H9 (cell line): ENCODE measurements at regions not wholly inside any gene's neighbourhood (a gene's known extent, or its start where the extent isn't known, plus 50 kb on each side); places are given as distances from the start of the nearest gene placed in this dataset.

Experiments used
- DNase-seq: peaks from one replicate; pipeline ENCODE4 v3.0.0-alpha.2; 2017
- H2AFZ ChIP-seq: one replicate; pipeline ENCODE4 v1.6.1; 2013; ENCODE audit warnings: mild to moderate bottlenecking, low read length, control low read depth, moderate library complexity
- H2AK5ac ChIP-seq: 2 replicates; pipeline ENCODE4 v1.6.1; 2013; ENCODE audit warnings: low read length, control low read depth, mixed read lengths; ENCODE audit not compliant: insufficient read length
- H2BK120ac ChIP-seq: one replicate; pipeline ENCODE4 v1.6.1; 2013; ENCODE audit warnings: low read depth, mild to moderate bottlenecking, low read length, control low read depth, inconsistent platforms; ENCODE audit not compliant: poor library complexity, severe bottlenecking
- H2BK12ac ChIP-seq: 2 replicates; pipeline ENCODE4 v1.6.1; 2013; ENCODE audit warnings: low read length, control low read depth, mixed read lengths, low read depth; ENCODE audit not compliant: insufficient read length
- H2BK15ac ChIP-seq: 2 replicates; pipeline ENCODE4 v1.6.1; 2013; ENCODE audit warnings: low read depth, low read length, control low read depth
- H2BK20ac ChIP-seq: one replicate; pipeline ENCODE4 v1.6.1; 2013; ENCODE audit warnings: low read depth, mild to moderate bottlenecking, low read length, control low read depth, inconsistent platforms; ENCODE audit not compliant: poor library complexity, severe bottlenecking
- H2BK5ac ChIP-seq: 2 replicates; pipeline ENCODE4 v1.6.1; 2013; ENCODE audit warnings: low read length, control low read depth, mixed read lengths; ENCODE audit not compliant: insufficient read length
- H3K14ac ChIP-seq: 2 replicates; pipeline ENCODE4 v1.6.1; 2013; ENCODE audit warnings: low read length, control low read depth; ENCODE audit not compliant: insufficient read depth
- H3K18ac ChIP-seq: 2 replicates; pipeline ENCODE4 v1.6.1; 2013; ENCODE audit warnings: low read depth, mild to moderate bottlenecking, mixed read lengths, low read length, control low read depth; ENCODE audit not compliant: insufficient read length
- H3K23ac ChIP-seq: 2 replicates; pipeline ENCODE4 v1.6.1; 2013; ENCODE audit warnings: low read length, control low read depth, mixed read lengths, low read depth; ENCODE audit not compliant: insufficient read length
- H3K23me2 ChIP-seq: 2 replicates; pipeline ENCODE4 v1.6.1; 2013; ENCODE audit warnings: low read depth, mild to moderate bottlenecking, mixed read lengths, low read length, control low read depth; ENCODE audit not compliant: insufficient read length, poor library complexity, severe bottlenecking
- H3K27ac ChIP-seq: 2 replicates; pipeline ENCODE4 v1.5.1; 2013; ENCODE audit warnings: low read length, control low read depth, mixed read lengths, low read depth; ENCODE audit not compliant: insufficient read length
- H3K27me3 ChIP-seq: 2 replicates; pipeline ENCODE4 v1.6.1; 2013; ENCODE audit warnings: low read length, control low read depth, inconsistent platforms; ENCODE audit not compliant: insufficient read depth
- H3K4ac ChIP-seq: 2 replicates; pipeline ENCODE4 v1.6.1; 2013; ENCODE audit warnings: low read depth, mild to moderate bottlenecking, control low read depth, inconsistent platforms, low read length, moderate library complexity
- H3K4me1 ChIP-seq: 2 replicates; pipeline ENCODE4 v1.6.1; 2013; ENCODE audit warnings: low read length, control low read depth, inconsistent platforms; ENCODE audit not compliant: insufficient read depth
- H3K4me2 ChIP-seq: 2 replicates; pipeline ENCODE4 v1.6.1; 2013; ENCODE audit warnings: low read length, control low read depth, mixed read lengths; ENCODE audit not compliant: insufficient read length, insufficient read depth
- H3K56ac ChIP-seq: 2 replicates; pipeline ENCODE4 v1.6.1; 2013; ENCODE audit warnings: low read depth, mild to moderate bottlenecking, mixed read lengths, low read length, control low read depth; ENCODE audit not compliant: insufficient read length
- H3K79me1 ChIP-seq: 2 replicates; pipeline ENCODE4 v1.6.1; 2013; ENCODE audit warnings: low read depth, mild to moderate bottlenecking, moderate library complexity, low read length, control low read depth, inconsistent platforms; ENCODE audit not compliant: insufficient read depth, poor library complexity, severe bottlenecking
- H3K79me2 ChIP-seq: 2 replicates; pipeline ENCODE4 v1.6.1; 2013; ENCODE audit warnings: low read length, control low read depth, inconsistent platforms; ENCODE audit not compliant: insufficient read depth
- H3K9ac ChIP-seq: 2 replicates; pipeline ENCODE4 v1.6.1; 2013; ENCODE audit warnings: low read length, control low read depth, mixed read lengths; ENCODE audit not compliant: insufficient read length; ENCODE audit errors: extremely low read depth
- H3K9me3 ChIP-seq: one replicate; pipeline ENCODE4 v1.6.1; 2013; ENCODE audit warnings: low read depth, low read length, inconsistent platforms; ENCODE audit not compliant: control insufficient read depth
- H3T11ph ChIP-seq: one replicate; pipeline ENCODE4 v1.6.1; 2013; ENCODE audit warnings: mild to moderate bottlenecking, low read length, control low read depth, inconsistent platforms
- H4K20me1 ChIP-seq: one replicate; pipeline ENCODE4 v1.6.1; 2013; ENCODE audit not compliant: control insufficient read depth, insufficient read length, insufficient read depth
- H4K5ac ChIP-seq: 2 replicates; pipeline ENCODE4 v1.6.1; 2013; ENCODE audit warnings: low read depth, mild to moderate bottlenecking, mixed read lengths, low read length, control low read depth; ENCODE audit not compliant: insufficient read length
- H4K8ac ChIP-seq: replicated peaks from 2 replicates; pipeline ENCODE4 v1.6.1; 2013; ENCODE audit warnings: low read length, control low read depth, mixed read lengths, low read depth; ENCODE audit not compliant: insufficient read length
- H4K91ac ChIP-seq: 2 replicates; pipeline ENCODE4 v1.6.1; 2013; ENCODE audit warnings: low read depth, mild to moderate bottlenecking, moderate library complexity, mixed read lengths, low read length, control low read depth; ENCODE audit not compliant: insufficient read length
- H3K27ac Mint-ChIP-seq, 3 experiments: 2 replicates in 2 of 3; 3 replicates in 1 of 3; pipeline ENCODE4 v1.8.0; 2020 to 2021; ENCODE audit warnings: mixed read lengths in 3 of 3, mild to moderate bottlenecking in 1 of 3, moderate library complexity in 1 of 3
- H3K27me3 Mint-ChIP-seq: 2 replicates; pipeline ENCODE4 v1.8.0; 2021; ENCODE audit warnings: low read depth, mild to moderate bottlenecking, moderate library complexity, mixed read lengths
- H3K36me3 Mint-ChIP-seq, 3 experiments: 2 replicates in 2 of 3; 3 replicates in 1 of 3; pipeline ENCODE4 v1.8.0; 2020 to 2021; ENCODE audit warnings: low read depth in 3 of 3, mixed read lengths in 3 of 3; ENCODE audit not compliant: insufficient read depth in 1 of 3
- H3K4me1 Mint-ChIP-seq, 2 experiments: 2 replicates each; pipeline ENCODE4 v1.8.0; 2020; ENCODE audit warnings: mixed read lengths in 2 of 2
- H3K4me3 Mint-ChIP-seq, 2 experiments: 2 replicates in 1 of 2; 3 replicates in 1 of 2; pipeline ENCODE4 v1.8.0; 2020 to 2021; ENCODE audit warnings: mild to moderate bottlenecking in 2 of 2, mixed read lengths in 2 of 2, moderate library complexity in 1 of 2
- H3K9me3 Mint-ChIP-seq, 2 experiments: 2 replicates in 1 of 2; 3 replicates in 1 of 2; pipeline ENCODE4 v1.8.0; 2020; ENCODE audit warnings: mild to moderate bottlenecking in 2 of 2, mixed read lengths in 2 of 2, moderate library complexity in 1 of 2
- CTCF ChIP-seq: fragments of 200-600 bp; sonication (generic); conservative IDR thresholded peaks from 3 replicates; pipeline ENCODE4 v1.8.0; 2021; ENCODE audit warnings: antibody characterized with exemption, mild to moderate bottlenecking
- WGBS: extraction: QIAGEN DNeasy Blood & Tissue Kit; methylation state at CpG from one replicate; pipeline ENCODE4 v1.1.7; 2013; ENCODE audit warnings: missing lambda C conversion rate, low lambda C conversion rate, mixed read lengths; ENCODE audit not compliant: insufficient read length; ENCODE audit errors: extremely low coverage; 5-methylcytosine and 5-hydroxymethylcytosine counted together

GRCh38 chr12:78695749-78696148 lies 168.8 kb upstream of the SYT1 start:
- H3K79me2 ChIP-seq, result no peaks in the 10 kb centered on the region

More at GRCh38 chr12:78695749-78696148, 168.8 kb upstream of the SYT1 start:
- no peak overlapping the region for H4K91ac ChIP-seq
- DNase-seq, result no peak
- H3K4me1 Mint-ChIP-seq, result no peaks in the 10 kb centered on the region
- H3K9ac ChIP-seq, result no peak overlapping the region
- no peak overlapping the region for H3K27ac ChIP-seq
- no peak overlapping the region for H3K23ac ChIP-seq
- no peak overlapping the region for H4K5ac ChIP-seq
- H2AFZ ChIP-seq, result no peak overlapping the region
- no peak overlapping the region for H3K27ac Mint-ChIP-seq
- no peak overlapping the region for H2BK12ac ChIP-seq
- H2BK20ac ChIP-seq, result no peak overlapping the region
- no peaks in the 10 kb centered on the region for H3K27me3 ChIP-seq
- H3K4ac ChIP-seq, result no peak overlapping the region
- H3T11ph ChIP-seq, result no peak overlapping the region
- H4K8ac ChIP-seq, result no peak overlapping the region
- no peaks in the 10 kb centered on the region for H3K9me3 ChIP-seq
- H3K23me2 ChIP-seq, result no peaks in the 10 kb centered on the region
- H3K4me2 ChIP-seq, result no peak overlapping the region
- H3K4me1 ChIP-seq, result no peaks in the 10 kb centered on the region
- H3K18ac ChIP-seq, result no peak overlapping the region
- no peak overlapping the region for H2AK5ac ChIP-seq
- no peaks in the 10 kb centered on the region for H4K20me1 ChIP-seq
- H2BK15ac ChIP-seq, result no peak overlapping the region
- H3K9me3 Mint-ChIP-seq, result peaks cover 0 to 2% of the 10 kb centered on the region in 2 experiments; a peak in 2 of 5 replicates
- WGBS, result no CpG with 5 or more reads among the region's 2 CpGs
- no peaks in the 10 kb centered on the region for H3K27me3 Mint-ChIP-seq
- no peak overlapping the region for H3K56ac ChIP-seq
- H3K79me1 ChIP-seq, result no peaks in the 10 kb centered on the region
- H2BK5ac ChIP-seq, result no peak overlapping the region
- H3K14ac ChIP-seq, result no peak overlapping the region
- H3K4me3 Mint-ChIP-seq, result no peak overlapping the region
- no peak for TF ChIP-seq CTCF
- H2BK120ac ChIP-seq, result no peak overlapping the region
- no peaks in the 10 kb centered on the region for H3K36me3 Mint-ChIP-seq
